HepG2 (cell line): ENCODE measurements at regions not wholly inside any gene's neighbourhood (a gene's known extent, or its start where the extent isn't known, plus 50 kb on each side); places are given as distances from the start of the nearest gene placed in this dataset.

Experiments used
- NR2F1 ChIP-seq, 2 experiments: fragments of 450-650 bp in 1 of 2; formaldehyde crosslinking in 1 of 2; IDR thresholded peaks; 2 replicates each; pipeline versions ENCODE4 v1.5.0 to v1.6.1; 2016 to 2020; ENCODE audit warnings: mild to moderate bottlenecking in 1 of 2, missing compliant biosample characterization in 1 of 2, missing genetic modification reagents in 1 of 2, moderate library complexity in 1 of 2
- RBM22 ChIP-seq: fragments of 200-400 bp; formaldehyde crosslinking; optimal IDR thresholded peaks from 2 replicates; pipeline ENCODE3; 2017; ENCODE audit warnings: mild to moderate bottlenecking, low read length, moderate library complexity
- TF ChIP-seq, protein P1 (sequence below): sonication (generic); formaldehyde crosslinking; IDR thresholded peaks from 2 replicates; pipeline ENCODE4 v1.5.1; 2020; ENCODE audit warnings: mild to moderate bottlenecking, missing genetic modification reagents, moderate library complexity

DNA sequence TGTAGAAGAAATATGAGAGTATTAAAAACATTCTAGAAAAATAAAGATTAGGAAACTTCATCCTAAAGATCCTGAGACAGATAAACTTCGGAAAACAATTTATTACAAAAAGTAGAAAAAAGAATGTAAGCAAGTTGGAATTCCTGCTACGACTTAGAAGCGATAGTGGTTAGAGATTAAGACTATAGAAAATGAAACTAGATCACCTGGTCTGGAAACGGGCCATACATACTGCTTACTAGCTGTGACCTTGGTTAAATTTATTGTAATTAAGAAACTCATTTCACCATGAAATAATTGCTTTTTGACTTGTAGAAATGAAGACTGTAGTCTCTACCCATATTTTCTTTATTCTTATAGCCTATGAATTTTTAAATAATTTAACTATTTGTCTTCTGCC is 614.1 kb downstream of the SLC16A7 start:
- TF ChIP-seq NR2F1 (CRISPR knock-in tag; IDR thresholded peaks at IDR 0.05), result no peak
- no peak for TF ChIP-seq RBM22
- TF ChIP-seq, protein P1, sequence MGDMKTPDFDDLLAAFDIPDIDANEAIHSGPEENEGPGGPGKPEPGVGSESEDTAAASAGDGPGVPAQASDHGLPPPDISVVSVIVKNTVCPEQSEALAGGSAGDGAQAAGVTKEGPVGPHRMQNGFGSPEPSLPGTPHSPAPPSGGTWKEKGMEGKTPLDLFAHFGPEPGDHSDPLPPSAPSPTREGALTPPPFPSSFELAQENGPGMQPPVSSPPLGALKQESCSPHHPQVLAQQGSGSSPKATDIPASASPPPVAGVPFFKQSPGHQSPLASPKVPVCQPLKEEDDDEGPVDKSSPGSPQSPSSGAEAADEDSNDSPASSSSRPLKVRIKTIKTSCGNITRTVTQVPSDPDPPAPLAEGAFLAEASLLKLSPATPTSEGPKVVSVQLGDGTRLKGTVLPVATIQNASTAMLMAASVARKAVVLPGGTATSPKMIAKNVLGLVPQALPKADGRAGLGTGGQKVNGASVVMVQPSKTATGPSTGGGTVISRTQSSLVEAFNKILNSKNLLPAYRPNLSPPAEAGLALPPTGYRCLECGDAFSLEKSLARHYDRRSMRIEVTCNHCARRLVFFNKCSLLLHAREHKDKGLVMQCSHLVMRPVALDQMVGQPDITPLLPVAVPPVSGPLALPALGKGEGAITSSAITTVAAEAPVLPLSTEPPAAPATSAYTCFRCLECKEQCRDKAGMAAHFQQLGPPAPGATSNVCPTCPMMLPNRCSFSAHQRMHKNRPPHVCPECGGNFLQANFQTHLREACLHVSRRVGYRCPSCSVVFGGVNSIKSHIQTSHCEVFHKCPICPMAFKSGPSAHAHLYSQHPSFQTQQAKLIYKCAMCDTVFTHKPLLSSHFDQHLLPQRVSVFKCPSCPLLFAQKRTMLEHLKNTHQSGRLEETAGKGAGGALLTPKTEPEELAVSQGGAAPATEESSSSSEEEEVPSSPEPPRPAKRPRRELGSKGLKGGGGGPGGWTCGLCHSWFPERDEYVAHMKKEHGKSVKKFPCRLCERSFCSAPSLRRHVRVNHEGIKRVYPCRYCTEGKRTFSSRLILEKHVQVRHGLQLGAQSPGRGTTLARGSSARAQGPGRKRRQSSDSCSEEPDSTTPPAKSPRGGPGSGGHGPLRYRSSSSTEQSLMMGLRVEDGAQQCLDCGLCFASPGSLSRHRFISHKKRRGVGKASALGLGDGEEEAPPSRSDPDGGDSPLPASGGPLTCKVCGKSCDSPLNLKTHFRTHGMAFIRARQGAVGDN (CRISPR knock-in tag), result no peak
